22Rv1 (cell line): ENCODE measurements at regions not wholly inside any gene's neighbourhood (a gene's known extent, or its start where the extent isn't known, plus 50 kb on each side); places are given as distances from the start of the nearest gene placed in this dataset.

ENCODE experiments used
- CTCF ChIP-seq: fragments of 450-650 bp; IDR thresholded peaks from 2 replicates; pipeline ENCODE4 v1.5.1; 2017; ENCODE audit warnings: mild to moderate bottlenecking
- ZFX ChIP-seq: fragments of 450-650 bp; IDR thresholded peaks from 2 replicates; pipeline ENCODE4 v1.6.1; 2017; ENCODE audit warnings: antibody characterized with exemption, borderline replicate concordance

GRCh38 chr17:45677770-45678169 lies 106.3 kb upstream of the CRHR1 start:
- TF ChIP-seq CTCF (no peak), ZFX (no peak)
